Coronary artery (tissue), 2 donors: ENCODE measurements at regions not wholly inside any gene's neighbourhood (a gene's known extent, or its start where the extent isn't known, plus 50 kb on each side); places are given as distances from the start of the nearest gene placed in this dataset.
"Not testable (repeated sequence)": the region's sequence is repeated elsewhere in the genome, so short reads cannot be mapped to it uniquely, and the experiment has no call there.

Experiments
- DNase-seq: peaks from one replicate; pipeline ENCODE4 v3.0.0-alpha.2; 2017; ENCODE audit warnings: low spot score
- H3K27ac ChIP-seq, 2 donors: fragments of 200-600 bp; sonication (generic); one replicate each; pipeline ENCODE4 v1.5.1; 2016 to 2019
- H3K4me3 ChIP-seq: fragments of 200-600 bp; sonication (generic); 2 replicates; pipeline ENCODE4 v1.5.1; 2016; ENCODE audit warnings: mild to moderate bottlenecking, moderate library complexity
- CTCF ChIP-seq: fragments of 200-600 bp; sonication (generic); IDR thresholded peaks from one replicate; pipeline ENCODE4 v1.5.1; 2019; ENCODE audit warnings: antibody characterized with exemption

- no peak for DNase-seq
- Histone ChIP-seq H3K4me3 (no peak overlapping the region), H3K27ac (no peak overlapping the region)
- TF ChIP-seq CTCF = no peak
These were observed 752.8 kb upstream of the RGS18 start for GRCh38 chr1:191405417-191405816.

GRCh38 chr1:191414981-191415640, 743.2 kb upstream of the RGS18 start:
- no peak for DNase-seq
- no peak overlapping the region for H3K27ac ChIP-seq
- H3K4me3 ChIP-seq = no peak overlapping the region
- TF ChIP-seq CTCF = no peak

GRCh38 chr1:191419842-191420241, 738.4 kb upstream of the RGS18 start:
- TF ChIP-seq CTCF = no peak
- H3K27ac ChIP-seq = no peak overlapping the region
- H3K4me3 ChIP-seq = no peak overlapping the region
- DNase-seq = no peak

- Histone ChIP-seq H3K27ac (no peak overlapping the region), H3K4me3 (no peak overlapping the region)
- no peak for DNase-seq
- TF ChIP-seq CTCF = no peak
These were observed 730.7 kb upstream of the RGS18 start for GRCh38 chr1:191427593-191427992.

GRCh38 chr1:191432817-191433216, 725.4 kb upstream of the RGS18 start:
- H3K27ac ChIP-seq = no peak overlapping the region
- no peak overlapping the region for H3K4me3 ChIP-seq
- TF ChIP-seq CTCF = no peak
- DNase-seq = no peak

- no peak for TF ChIP-seq CTCF
- no peak for DNase-seq
- H3K27ac ChIP-seq = no peak overlapping the region
- no peak overlapping the region for H3K4me3 ChIP-seq
These were observed 719.3 kb upstream of the RGS18 start for GRCh38 chr1:191438979-191439378.

GRCh38 chr1:191448279-191448678, 710.0 kb upstream of the RGS18 start:
- not testable (repeated sequence) for H3K4me3 ChIP-seq, DNase-seq, H3K27ac ChIP-seq
